ENCODE measurements at regions not wholly inside any gene's neighbourhood (a gene's known extent, or its start where the extent isn't known, plus 50 kb on each side); places are given as distances from the start of the nearest gene placed in this dataset.

DNA sequence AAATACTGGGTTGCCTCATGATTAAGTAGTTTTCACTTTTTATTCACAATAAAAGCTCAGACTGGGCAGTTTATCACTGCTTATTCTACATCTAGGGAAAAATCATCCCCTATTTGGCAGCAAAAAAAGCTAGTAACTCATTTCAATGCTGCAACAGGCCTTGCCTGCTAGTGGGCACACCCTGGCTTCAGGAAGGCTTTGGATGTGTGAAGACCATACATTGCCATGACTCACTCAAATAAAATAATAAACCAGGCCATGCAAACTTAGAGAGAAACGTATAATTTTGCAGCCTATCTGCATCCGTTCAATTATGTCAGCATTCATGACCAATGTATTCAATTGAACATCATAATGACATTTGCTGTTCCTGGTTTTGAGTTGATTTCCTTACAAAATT is 402.9 kb downstream of the PIK3R1 start:
- DNase-seq: no peak

DNA sequence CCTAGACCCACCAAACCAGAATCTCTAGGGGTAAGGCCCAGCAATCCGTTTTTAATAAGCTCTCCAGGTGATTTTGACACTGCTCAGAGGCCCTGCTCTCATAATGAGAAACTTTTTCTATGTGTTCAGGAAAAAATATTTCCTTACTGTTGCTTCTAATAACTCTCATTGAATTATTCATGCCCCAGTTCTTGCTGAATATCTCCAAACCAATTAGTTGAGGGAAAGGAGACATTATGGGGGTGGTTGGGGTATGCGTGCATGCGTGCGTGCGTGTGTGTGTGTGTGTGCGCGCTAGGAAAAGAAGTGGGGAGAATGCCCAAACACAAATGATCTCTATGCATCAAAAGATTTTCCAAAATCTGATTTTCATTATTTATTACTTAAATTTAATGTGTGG is 411.4 kb downstream of the PIK3R1 start:
- no peak for DNase-seq

DNA sequence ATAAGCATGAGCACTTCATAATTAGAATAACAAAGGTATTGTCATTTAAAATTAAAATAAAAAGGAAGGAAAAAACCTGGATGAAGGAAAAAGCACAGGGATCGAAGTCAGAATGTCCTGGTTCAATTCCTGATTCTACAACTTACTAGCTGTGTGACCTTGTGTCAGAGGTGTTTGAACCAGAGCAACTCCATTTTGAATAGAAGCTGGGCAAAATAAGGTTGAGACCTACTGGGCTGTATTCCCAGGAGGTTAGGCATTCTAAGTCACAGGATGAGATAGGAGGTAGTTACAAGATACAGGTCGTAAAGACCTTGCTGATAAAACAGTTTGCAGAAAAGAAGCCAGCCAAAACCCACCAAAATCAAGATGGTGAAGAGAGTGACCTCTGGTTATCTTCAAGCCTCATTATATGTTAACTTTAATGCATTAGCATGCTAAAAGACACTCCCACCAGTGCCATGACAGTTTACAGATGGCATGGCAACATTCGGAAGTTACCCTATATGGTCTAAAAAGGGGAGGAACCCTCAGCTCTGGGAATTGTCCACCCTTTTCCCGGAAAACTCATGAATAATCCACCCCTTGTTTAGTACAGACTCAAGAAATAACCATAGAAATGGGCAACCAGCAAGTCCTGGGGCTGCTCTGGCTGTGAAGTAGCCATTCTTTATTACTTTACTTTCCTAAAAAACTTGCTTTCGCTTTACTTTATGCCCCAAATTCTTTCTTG is 412.7 kb downstream of the PIK3R1 start:
- DNase-seq: no peak

DNA sequence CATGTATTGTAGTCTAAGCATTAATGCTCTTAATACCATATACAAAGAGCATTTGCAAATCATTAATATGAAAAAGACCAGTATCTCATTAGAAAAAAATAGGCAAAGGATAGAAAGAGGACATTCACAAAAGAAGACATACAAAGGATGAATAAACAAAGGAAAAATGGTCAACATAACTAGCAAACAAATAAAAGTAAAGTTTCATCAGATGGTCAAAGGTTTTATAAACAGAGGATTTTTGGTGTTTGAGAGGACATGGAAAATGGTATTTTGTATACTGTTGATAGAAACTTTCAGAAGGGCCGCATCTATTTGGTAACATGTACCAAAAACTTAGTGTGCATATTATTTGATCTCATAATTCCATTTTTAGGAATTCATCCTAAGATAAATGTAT is 414.8 kb downstream of the PIK3R1 start:
- no peak for DNase-seq

DNA sequence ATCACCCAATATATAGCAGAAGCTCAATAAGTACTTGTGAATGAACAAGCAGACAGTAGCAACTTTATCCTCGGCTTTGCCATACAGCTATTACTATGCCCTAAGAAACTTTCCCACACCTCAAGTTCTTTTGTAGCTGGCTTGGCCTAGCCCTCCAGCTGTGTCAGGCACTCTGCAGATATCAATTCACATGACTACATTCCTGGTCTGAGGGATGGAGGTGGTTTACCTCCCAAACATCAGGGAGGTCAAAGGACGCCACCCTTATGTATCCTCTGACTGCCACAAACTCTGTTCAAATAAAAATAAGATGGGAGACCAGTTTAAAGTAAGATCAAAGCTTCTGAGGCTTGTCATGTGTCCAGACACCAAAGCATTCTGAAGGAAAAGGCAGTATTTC is 416.3 kb downstream of the PIK3R1 start:
- DNase-seq: no peak

DNA sequence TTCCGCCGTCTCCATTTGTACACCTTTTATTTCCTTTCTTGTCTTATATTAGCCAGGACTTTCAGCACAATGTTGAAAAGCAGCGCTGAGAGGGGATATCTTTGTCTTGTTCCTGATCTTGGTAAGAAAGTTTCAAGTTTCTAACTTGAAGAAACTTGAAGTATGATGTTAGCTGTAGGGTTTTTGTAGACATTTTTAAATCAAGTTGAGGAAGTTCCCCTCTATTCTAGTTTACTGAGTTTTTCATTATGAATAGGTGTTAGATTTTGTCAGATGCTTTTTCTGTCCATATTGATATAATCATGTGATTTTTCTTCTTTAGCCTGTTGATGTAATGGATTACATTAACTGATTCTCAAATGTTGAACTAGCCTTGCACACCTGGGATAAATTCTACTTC is 425.7 kb downstream of the PIK3R1 start:
- DNase-seq: no peak

DNA sequence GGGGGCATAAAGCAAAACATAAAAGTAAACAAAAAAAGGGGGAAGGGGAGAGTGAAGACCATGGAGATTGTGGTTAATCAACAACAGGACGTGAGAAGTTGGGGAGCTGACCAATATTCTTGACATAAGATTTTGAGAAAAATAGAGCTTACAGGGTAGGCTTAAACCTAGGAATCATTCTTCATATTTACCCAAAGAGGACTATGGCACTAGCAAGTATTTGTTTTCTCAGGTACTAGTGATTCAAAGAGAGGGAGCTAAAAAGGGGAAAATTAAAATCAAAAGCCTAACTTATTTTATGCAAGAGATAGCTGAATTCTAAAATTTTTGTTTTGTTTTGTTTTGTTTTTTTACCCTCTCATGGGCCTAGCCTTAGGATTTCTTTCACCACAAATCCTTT is 427.5 kb downstream of the PIK3R1 start:
- DNase-seq: no peak

DNA sequence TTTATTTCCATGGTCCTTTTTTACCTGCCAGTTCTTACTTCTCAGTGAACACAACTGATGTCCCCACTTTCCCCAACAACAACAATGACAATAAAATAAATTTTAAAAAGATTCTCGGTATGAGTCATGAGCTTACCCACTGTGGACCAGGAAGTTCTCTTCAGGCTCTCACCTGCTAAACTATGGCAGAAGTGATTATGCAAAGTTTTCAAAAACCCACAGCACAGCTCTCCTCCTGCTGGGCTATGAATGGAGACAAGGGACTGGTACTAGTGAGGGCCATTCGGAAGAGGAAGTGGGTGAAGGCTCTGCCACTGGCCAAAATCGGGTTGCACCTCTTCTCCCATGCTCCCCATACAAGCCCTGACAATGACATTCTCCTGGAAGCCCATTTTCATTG is 429.4 kb downstream of the PIK3R1 start:
- no peak for DNase-seq

DNA sequence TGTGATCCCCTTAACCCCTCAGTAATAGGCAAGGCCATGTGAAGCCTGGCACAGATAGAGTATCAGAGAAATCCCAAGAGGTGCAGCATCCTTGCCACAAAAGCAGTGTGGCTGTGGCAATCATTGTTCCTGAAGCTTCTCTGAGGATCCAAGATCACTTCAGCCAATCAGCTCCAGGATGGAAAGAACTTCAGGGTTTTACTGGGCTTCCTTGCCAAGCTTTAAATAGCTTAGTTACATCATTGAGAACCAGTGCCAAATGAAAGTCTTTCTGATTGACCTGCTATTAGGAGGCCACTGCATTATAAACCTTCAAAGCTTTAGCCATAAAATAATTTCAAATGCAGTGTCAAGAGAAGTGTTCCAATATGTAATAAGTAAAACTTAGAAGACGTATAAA is 430.6 kb downstream of the PIK3R1 start:
- DNase-seq: no peak

DNA sequence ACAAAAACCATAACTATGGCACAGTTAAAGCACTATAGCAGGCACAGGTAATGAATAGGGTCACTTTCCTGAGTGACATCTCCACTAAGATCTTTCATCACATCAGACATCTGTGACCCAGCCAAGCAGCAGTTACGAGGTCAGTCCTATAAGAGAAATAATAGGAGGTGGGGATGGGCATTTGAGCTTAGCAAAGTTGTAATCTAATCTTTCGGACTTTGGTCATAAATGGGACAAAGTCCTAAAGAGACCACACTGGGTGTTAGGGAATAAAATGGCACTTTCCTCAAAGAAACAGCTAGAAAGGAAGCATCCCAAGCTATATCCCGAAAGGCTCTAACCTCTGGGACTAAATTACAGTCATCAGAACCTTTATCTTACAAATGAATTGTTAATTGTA is 432.2 kb downstream of the PIK3R1 start:
- DNase-seq: no peak

DNA sequence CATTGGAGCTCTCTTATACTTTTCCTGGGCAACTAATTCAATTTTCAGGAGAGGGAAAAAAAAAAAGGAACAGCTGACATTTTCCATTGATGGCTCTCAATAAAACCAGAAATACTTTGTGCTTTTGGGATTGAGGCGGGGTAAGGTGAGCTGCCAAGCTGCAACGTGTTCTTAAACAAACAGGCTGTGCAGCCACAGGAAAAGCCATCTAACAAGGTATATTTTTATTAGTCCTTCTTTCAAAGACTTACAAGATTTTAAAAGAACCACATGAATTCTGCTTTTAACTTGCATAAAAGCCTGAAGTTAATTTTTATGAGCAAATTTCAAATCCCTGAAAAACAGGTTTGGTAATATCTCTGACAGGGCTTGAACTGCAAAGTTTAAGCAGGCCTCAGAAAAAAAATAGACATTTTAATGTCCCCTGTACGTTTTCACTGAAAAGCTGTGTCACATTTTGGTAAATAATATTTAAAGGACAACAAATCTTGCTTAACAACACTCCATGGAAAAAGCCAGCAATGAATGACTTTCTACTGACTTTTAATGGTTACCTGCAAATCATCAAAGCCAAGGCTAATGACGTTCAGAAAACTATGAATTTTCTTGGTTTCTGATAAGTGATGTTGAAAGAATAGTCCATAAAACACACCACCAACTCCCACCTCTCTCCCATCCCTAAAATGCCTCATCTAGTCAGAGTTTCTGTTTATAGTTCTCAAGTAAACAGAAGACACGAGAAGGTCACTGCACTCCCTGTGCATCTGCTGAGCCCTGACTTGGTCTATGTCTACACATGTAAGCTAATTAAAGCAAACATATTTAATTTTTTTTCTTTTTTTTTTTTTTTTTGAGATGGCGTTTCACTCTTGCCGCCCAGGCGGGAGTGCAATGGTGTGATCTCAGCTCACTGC is 433.6 kb downstream of the PIK3R1 start:
- DNase-seq: no peak

DNA sequence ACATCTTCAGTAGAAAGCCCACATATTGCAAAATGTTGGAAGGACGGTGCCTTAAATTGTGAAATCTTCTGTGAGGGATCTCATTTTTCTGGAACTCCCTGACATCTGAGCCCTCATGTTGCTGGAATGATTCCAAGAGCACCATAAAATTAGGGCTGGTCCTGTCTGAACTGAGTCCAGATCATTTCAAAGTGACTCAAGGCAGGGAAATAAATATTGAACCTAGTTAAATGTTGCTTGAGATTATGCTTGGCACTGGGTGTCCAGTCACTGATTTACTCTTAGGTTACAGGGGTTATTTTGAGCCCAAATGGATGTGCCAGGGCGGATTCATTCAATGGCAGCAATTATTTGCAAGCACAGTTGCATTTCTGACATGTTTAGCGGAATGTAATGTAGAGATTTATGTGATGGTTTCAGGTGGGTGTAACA is 437.0 kb downstream of the PIK3R1 start:
- DNase-seq: peak; percentile 64

DNA sequence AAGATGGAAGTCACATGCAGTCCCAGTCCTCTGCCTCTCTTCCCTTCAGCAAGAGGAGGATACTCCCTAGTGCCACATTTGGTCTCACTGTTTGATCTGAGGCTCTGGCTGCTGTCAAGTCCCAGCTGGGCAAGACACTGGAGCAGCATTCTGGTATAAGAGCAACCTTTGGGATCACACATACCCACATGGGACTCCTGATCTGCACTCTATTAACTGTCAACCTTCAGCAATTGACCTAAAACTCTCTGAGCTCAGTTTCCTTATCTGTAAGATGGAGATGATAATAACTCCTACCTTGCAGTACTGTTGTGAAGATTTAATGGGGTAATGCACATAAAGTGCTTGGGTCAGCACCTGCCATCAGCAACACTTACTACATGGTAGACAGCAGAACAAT is 437.9 kb downstream of the PIK3R1 start:
- DNase-seq: no peak

DNA sequence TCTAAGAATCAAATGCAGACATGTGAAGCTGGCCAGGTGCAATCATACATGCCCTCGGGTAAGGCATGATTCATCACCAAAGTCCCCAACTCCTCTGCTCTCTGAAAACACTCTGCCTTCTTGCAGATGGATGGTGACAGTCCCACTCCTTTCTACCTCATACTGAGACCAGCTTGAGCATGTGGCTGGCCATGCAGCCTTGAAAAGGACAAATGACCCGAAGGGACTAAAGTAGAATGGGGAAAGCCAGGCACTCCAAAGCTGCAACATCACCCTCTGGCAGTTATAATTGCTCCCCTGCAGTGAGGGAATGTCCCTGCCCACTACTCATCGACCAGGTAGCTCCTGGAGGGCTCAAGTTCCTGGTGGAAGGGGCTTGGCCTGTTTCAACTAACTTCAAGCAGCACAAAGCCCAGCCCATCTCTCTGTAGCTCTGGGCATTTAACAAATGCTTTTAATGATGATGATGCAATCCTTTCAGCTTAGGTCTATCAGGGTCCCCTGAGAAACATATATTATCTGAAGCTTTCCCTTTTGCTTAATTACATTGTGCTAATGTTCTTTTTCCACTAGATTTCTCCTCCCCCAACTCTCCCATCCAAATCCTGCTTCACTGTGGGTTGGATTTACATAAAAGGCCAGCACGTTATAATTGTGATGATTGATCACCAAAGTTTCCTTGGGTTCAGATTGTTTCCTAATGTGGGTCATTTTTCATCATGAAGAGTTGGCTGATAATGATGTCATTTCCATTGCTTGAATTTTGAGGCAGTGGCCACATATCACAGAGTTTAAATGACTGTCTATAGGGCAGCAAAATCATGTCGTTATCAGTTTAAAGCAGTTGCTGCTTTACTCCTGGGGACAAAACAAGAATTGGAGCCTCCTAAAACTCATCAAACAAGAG is 436.5 kb upstream of the SLC30A5 start:
- no peak for DNase-seq

DNA sequence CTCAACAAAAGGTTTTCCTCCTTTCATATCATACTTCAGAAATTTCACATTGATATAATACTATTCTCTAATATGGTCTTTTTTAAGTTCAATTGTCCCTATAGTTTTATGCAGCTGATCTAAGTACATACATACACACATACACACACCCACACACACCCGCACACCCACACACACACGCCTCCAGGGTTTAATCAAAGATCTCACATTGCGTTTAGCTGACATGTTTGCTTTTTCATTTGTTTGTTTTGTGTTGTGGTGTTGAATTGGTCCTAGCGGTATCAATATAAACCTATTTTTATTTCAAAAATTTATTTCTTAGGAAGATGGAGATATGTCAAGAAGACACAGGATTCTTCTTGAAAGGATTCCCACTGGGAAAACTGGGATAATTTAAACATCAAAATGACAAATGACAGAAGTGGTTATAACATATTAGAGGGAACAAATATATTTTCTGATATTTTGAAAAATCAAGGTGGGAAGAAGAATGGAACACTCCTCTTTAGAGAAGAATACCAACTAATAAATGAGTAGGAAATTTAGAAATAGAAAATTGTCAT is 434.9 kb upstream of the SLC30A5 start:
- no peak for DNase-seq

DNA sequence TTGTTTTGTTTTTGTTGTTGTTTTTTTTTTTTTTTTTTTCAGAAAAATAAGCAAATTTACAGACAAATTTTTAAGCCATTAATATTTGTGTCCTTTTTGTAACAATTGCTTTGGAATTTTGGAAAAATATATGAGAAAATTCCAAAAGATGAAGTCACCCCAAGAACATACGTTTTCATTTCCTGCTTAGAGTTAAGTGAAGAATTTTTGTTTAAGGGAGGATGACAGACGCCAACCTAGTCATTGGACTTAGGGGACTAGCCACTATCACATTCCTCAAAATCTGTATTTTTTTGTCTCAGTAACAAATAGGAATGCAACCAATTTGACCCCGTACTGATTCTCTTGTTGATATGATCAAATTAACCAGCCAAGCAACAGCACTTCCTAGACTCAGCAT is 433.9 kb upstream of the SLC30A5 start:
- DNase-seq: no peak

DNA sequence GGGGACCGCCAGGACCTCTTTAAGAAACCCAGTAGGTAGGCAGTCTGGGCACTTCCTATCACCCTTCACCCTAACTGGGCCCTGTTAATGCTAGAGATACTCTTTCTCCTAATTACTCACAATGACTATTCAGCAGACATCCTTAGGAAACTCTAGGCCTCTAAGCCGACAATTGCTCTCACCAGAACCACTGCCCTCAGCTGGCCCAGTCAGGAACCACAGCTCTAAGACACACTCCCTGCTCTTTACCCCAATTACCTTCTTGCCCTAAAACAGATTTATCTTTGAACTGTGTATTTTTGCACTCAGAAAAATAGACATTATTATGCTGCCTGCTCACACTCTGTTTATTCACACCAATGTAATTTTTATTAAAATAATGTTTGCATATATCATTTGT is 432.6 kb upstream of the SLC30A5 start:
- DNase-seq: peak; percentile 18

DNA sequence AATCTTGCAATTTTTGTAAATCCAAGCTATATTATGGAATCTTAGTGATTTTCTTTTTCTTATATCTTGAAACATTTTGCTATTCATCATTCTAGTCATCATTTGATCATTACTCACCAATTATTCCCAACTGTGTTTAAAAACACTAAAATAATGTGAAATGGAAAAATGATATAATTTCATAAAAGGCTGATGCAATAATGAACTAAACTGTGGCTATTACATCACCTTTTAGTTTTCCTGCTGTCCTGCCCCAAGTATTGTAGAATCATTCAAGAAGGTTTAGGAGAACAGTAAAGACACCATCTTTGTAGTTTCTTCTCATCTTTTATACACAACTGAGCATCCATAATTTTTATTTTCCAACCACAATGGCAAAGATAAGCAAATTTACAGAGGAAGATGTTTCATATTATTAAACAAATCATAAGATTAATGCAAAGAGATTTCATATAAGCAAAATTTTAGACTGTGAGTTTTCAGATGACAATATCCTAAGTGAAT is 431.0 kb upstream of the SLC30A5 start:
- no peak for DNase-seq

DNA sequence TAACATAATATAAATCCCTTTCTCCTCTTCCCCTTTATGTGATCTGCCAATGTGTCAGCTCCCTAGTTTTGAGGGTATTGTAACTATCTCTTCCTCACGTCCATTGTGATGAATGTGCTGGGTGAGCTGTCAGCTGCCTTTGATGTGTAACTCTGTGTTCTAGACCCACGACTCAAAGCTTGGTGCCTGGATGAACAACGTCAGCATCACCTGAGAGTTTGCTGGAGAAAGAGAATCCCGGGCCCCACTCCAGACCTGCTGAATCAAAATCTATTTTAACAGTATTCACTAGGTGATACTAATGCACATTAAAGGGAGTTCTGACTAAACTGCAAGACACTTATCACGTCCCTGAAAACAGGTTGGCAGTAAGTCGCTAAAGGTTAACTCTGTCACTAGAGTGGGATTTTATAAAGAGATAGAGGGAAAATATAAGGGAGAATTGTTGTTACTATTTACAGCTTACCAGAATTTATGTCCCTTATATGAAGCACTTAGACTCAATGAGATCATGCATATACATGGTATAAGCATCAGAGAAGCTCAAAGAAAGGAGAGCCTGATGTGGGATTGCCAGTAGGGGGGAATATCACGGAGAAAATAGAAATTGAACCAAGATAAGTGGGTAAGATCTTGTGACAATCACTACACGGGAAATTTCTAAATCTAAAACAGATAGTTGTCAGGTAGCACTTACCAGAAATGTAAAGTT is 423.8 kb upstream of the SLC30A5 start:
- DNase-seq: no peak

DNA sequence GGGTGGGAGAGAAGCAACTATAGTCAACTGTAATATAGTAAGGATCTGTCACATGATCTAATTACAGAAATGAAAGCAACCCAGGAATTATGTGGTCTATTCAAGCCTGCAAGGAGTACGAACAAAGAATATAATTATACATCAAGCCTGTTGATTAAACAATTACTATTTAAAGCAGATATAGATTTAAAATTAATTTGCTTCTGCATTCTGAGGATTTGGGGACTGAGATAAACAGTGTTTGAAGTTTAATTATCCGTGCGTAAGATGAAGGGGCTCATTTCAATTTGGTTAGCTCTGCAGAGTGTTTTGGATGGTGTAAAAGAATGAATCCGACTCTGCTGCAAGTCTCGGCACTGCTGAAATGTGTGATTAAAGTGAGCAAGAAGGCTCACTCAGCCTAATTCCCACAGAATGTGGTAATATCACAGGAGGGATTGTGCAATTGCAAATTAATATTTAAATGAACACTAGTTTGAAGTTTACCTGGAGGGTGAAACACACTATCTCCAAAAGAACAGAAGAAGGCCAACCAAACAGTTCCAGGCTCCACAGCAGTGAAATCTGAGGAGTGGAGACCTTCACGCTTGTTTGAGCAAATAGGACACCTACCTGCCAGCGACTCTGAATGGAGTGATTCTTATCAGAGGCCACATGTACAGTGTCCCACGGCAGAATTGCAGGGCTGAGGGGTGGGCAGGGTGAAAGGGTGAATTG is 420.6 kb upstream of the SLC30A5 start:
- no peak for DNase-seq

DNA sequence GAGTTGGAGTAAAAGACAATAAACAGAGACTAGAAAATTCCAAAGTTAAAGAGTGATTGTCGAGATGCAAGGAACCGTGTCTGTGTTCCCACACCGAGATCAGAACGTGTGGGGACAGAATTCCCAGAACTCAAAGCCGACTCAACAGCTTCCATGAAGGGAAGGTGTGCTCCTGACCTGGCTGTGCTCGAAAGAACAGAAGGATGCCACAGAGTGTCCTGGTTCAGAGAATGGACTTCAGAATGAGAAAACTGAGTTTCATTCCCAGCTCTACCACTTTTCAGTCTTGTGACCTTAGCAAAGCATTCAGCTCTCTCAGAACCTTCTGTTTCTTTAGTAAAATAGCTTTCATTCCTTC is 420.0 kb upstream of the SLC30A5 start:
- no peak for DNase-seq
